GM10248 (cell line): ENCODE measurements at regions not wholly inside any gene's neighbourhood (a gene's known extent, or its start where the extent isn't known, plus 50 kb on each side); places are given as distances from the start of the nearest gene placed in this dataset.

ENCODE experiments used
- CTCF ChIA-PET: fragments of 300-600 bp; sonication (Branson Sonifier 250); formaldehyde crosslinking; extraction: SDS; loops from one replicate; lab custom pipeline; 2021; ENCODE audit warnings: antibody characterized with exemption; lab: Yijun Ruan, JAX
- POLR2A ChIA-PET: fragments of 350-650 bp; sonication (Branson Sonifier 250); formaldehyde crosslinking; extraction: SDS; loops from one replicate; lab custom pipeline; 2020; ENCODE audit warnings: antibody characterized with exemption; lab: Yijun Ruan, JAX
- DNase-seq: peaks from one replicate; pipeline ENCODE4 v3.0.0; 2012; ENCODE audit errors: extremely low spot score
- TF ChIP-seq, protein P1 (sequence below): IDR thresholded peaks from 2 replicates; pipeline ENCODE4 v1.5.1; 2012; ENCODE audit warnings: mild to moderate bottlenecking, low read depth; ENCODE audit errors: extremely low read depth, missing control alignments, control extremely low read depth

DNA sequence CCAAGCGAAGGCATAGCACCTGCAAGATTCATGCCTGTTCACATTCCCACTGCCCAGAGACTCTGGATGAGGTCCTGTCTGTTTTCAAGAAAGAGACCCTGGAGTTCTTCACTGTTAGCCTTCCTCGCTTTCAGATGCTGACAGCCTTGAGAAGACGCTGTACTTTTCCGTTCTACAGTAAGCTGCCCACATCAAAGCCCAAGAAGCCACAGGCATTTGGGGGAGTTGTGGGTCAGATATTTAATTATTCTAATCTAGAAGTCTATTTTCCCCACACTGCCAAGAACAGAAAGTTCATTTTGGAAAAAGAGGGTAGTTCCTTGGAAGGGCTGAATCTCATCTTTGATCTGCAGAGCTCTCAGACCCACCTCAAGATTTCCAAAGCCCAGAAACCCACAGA is 127.9 kb downstream of the AXIN2 start:
- ChIA-PET CTCF (interaction anchor here (0.6 to 1.2 kb wide), 2 partner anchors 15 to 785 kb away, joined by 3 to 5 read pairs; no protein-coding TSS in a partner anchor), POLR2A (no interaction called here)
- TF ChIP-seq, protein P1, sequence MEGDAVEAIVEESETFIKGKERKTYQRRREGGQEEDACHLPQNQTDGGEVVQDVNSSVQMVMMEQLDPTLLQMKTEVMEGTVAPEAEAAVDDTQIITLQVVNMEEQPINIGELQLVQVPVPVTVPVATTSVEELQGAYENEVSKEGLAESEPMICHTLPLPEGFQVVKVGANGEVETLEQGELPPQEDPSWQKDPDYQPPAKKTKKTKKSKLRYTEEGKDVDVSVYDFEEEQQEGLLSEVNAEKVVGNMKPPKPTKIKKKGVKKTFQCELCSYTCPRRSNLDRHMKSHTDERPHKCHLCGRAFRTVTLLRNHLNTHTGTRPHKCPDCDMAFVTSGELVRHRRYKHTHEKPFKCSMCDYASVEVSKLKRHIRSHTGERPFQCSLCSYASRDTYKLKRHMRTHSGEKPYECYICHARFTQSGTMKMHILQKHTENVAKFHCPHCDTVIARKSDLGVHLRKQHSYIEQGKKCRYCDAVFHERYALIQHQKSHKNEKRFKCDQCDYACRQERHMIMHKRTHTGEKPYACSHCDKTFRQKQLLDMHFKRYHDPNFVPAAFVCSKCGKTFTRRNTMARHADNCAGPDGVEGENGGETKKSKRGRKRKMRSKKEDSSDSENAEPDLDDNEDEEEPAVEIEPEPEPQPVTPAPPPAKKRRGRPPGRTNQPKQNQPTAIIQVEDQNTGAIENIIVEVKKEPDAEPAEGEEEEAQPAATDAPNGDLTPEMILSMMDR, result no peak
- no peak for DNase-seq

DNA sequence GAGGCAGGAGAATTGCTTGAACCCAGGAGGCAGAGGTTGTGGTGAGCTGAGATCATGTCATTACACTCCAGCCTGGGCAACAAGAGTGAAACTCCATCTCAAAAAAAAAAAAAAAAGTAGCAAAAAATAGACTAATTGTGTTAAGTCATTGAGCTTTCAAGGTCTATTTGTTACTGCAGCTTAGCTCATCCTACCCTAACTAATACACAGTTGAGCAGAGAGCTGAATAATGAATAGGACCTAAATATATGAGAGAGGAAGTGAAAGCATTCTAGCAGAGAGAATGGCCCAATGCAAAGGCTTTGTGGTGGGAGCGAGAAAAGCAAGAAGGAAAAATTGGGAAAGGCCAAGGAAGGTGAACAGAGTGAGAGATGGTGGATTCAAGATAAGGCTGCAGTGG is 128.3 kb downstream of the AXIN2 start:
- POLR2A ChIA-PET, result no interaction called here
- no peak for DNase-seq
- TF ChIP-seq, protein P1, result no peak
- CTCF ChIA-PET, result interaction anchor here (0.6 to 1.2 kb wide), 2 partner anchors 15 to 785 kb away, joined by 3 to 5 read pairs; no protein-coding TSS in a partner anchor

GRCh38 chr17:65431116-65431515 is 130.3 kb downstream of the AXIN2 start:
- ChIA-PET POLR2A (no interaction called here), CTCF (no interaction called here)
- no peak for DNase-seq
- TF ChIP-seq, protein P1, result no peak

- no peak for DNase-seq
- POLR2A ChIA-PET, result no interaction called here
- TF ChIP-seq, protein P1, result no peak
- CTCF ChIA-PET, result no interaction called here
Measured at GRCh38 chr17:65430209-65430833, 131.1 kb downstream of the AXIN2 start.

GRCh38 chr17:65423346-65424140 is 137.9 kb downstream of the AXIN2 start:
- CTCF ChIA-PET, result no interaction called here
- TF ChIP-seq, protein P1, result no peak
- POLR2A ChIA-PET, result no interaction called here
- no peak for DNase-seq

GRCh38 chr17:65418622-65419021 is 142.8 kb downstream of the AXIN2 start:
- POLR2A ChIA-PET, result no interaction called here
- CTCF ChIA-PET, result no interaction called here
- no peak for DNase-seq
- TF ChIP-seq, protein P1, result no peak
